22Rv1 (cell line): ENCODE measurements at regions not wholly inside any gene's neighbourhood (a gene's known extent, or its start where the extent isn't known, plus 50 kb on each side); places are given as distances from the start of the nearest gene placed in this dataset.

Experiments used
- CTCF ChIP-seq: fragments of 450-650 bp; IDR thresholded peaks from 2 replicates; pipeline ENCODE4 v1.5.1; 2017; ENCODE audit warnings: mild to moderate bottlenecking
- ZFX ChIP-seq: fragments of 450-650 bp; IDR thresholded peaks from 2 replicates; pipeline ENCODE4 v1.6.1; 2017; ENCODE audit warnings: antibody characterized with exemption, borderline replicate concordance

- no peak for TF ChIP-seq CTCF
- no peak for TF ChIP-seq ZFX
Observed at GRCh38 chr6:170211404-170212025, 79.4 kb downstream of the DLL1 start.
